Endothelial cell (in vitro differentiated cells): ENCODE measurements at regions not wholly inside any gene's neighbourhood (a gene's known extent, or its start where the extent isn't known, plus 50 kb on each side); places are given as distances from the start of the nearest gene placed in this dataset.

Experiments
- DNase-seq: peaks from one replicate; pipeline ENCODE4 v3.0.0; 2021; ENCODE audit warnings: low spot score
- H3K27ac Mint-ChIP-seq: one replicate; pipeline ENCODE4 v1.8.0; 2021; ENCODE audit warnings: mixed read lengths, inconsistent platforms; ENCODE audit not compliant: unreplicated experiment
- H3K27me3 Mint-ChIP-seq: one replicate; pipeline ENCODE4 v1.8.0; 2021; ENCODE audit warnings: mild to moderate bottlenecking, moderate library complexity, mixed read lengths, inconsistent platforms; ENCODE audit not compliant: unreplicated experiment
- H3K36me3 Mint-ChIP-seq: one replicate; pipeline ENCODE4 v1.8.0; 2021; ENCODE audit warnings: mild to moderate bottlenecking, low read depth, mixed read lengths, inconsistent platforms; ENCODE audit not compliant: unreplicated experiment
- H3K4me1 Mint-ChIP-seq: one replicate; pipeline ENCODE4 v1.8.0; 2021; ENCODE audit warnings: mild to moderate bottlenecking, mixed read lengths, inconsistent platforms; ENCODE audit not compliant: unreplicated experiment
- H3K4me3 Mint-ChIP-seq: one replicate; pipeline ENCODE4 v1.8.0; 2021; ENCODE audit warnings: mild to moderate bottlenecking, mixed read lengths, inconsistent platforms; ENCODE audit not compliant: unreplicated experiment
- H3K9me3 Mint-ChIP-seq: one replicate; pipeline ENCODE4 v1.8.0; 2021; ENCODE audit warnings: mixed read lengths, inconsistent platforms; ENCODE audit not compliant: unreplicated experiment
- CTCF ChIP-seq: fragments of 200-600 bp; sonication (generic); IDR thresholded peaks from one replicate; pipeline ENCODE4 v1.5.0; 2021; ENCODE audit warnings: antibody characterized with exemption; ENCODE audit not compliant: unreplicated experiment

DNA sequence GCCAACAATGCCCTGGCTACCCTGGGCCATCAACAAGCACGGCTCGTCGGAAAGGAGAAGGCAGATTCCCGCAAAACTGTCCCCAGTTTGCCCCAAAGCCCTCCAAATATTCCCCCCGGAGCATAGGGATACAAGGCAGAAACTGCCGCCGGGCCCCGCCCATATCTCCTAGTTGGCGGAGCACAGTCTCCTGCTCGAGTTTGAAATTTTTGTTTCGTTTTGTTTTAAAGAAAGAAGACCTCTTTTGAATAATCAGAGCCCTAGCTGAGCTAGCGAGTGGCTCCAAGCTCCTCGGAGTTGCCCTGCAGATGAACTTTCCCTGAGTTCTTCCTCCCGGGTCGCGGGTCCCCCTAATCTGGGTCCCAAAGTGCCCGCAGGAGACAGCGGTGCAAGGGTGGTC is 138.1 kb upstream of the ZIC3 start:
- no peak for TF ChIP-seq CTCF
- Mint-ChIP-seq H3K4me1 (peaks cover 11% of the 10 kb centered on the region), H3K27me3 (no peaks in the 10 kb centered on the region), H3K9me3 (no peaks in the 10 kb centered on the region), H3K36me3 (no peaks in the 10 kb centered on the region), H3K27ac (no peak overlapping the region), H3K4me3 (peak overlapping the region; percentile 82)
- DNase-seq: no peak

DNA sequence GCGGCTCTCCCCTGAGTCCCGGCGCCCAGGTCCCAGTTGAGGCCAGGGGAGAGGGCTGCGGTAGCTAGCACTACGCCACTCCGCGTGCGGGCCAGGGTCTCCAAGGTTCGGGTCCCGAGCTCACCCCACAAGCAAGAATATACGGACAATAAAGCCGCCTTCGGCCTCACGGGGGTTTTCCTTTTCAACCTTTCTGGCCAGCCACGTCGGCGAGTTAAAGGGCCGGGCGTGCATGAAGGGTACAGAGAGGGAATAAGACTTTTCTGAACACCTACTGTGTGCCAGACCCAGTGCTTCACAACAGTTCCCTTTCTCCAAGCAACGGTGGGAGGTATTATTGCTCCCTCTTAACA is 138.5 kb upstream of the ZIC3 start:
- no peaks in the 10 kb centered on the region for H3K36me3 Mint-ChIP-seq
- peak overlapping the region; percentile 82 for H3K4me3 Mint-ChIP-seq
- H3K27ac Mint-ChIP-seq: no peak overlapping the region
- H3K27me3 Mint-ChIP-seq: no peaks in the 10 kb centered on the region
- peaks cover 11% of the 10 kb centered on the region for H3K4me1 Mint-ChIP-seq
- no peak for DNase-seq
- H3K9me3 Mint-ChIP-seq: no peaks in the 10 kb centered on the region
- TF ChIP-seq CTCF: no peak

GRCh38 chrX:137426695-137427425 is 139.1 kb upstream of the ZIC3 start:
- H3K36me3 Mint-ChIP-seq: no peaks in the 10 kb centered on the region
- peak overlapping the region; percentile 72 for H3K4me3 Mint-ChIP-seq
- H3K4me1 Mint-ChIP-seq: peaks cover 11% of the 10 kb centered on the region
- TF ChIP-seq CTCF: no peak
- peak; percentile 10 for DNase-seq
- H3K27ac Mint-ChIP-seq: no peak overlapping the region
- no peaks in the 10 kb centered on the region for H3K27me3 Mint-ChIP-seq
- H3K9me3 Mint-ChIP-seq: no peaks in the 10 kb centered on the region

DNA sequence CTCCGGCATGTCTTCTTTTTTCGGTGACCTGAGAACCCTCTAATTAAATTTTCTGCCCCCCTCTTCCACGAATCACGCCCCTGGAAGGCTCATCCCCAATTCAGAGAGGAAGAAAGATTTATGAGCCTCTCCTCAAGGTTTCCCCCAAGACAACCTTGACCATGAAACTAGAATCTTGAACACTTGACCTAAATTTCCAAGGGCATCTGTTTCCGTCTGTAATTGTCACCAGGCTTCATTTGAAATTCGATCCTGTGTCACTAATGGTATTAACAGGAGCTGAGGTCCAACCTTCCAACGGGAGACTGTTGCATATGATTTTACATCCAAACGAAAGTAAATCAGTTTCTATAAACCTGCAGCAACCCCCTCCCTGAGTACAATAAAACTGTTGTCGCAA is 139.9 kb upstream of the ZIC3 start:
- no peaks in the 10 kb centered on the region for H3K36me3 Mint-ChIP-seq
- peak overlapping the region; percentile 47 for H3K4me3 Mint-ChIP-seq
- no peaks in the 10 kb centered on the region for H3K27me3 Mint-ChIP-seq

More for the DNA sequence above, 139.9 kb upstream of the ZIC3 start:
- H3K9me3 Mint-ChIP-seq: no peaks in the 10 kb centered on the region
- DNase-seq: no peak
- no peak for TF ChIP-seq CTCF
- H3K27ac Mint-ChIP-seq: no peak overlapping the region
- peaks cover 9% of the 10 kb centered on the region for H3K4me1 Mint-ChIP-seq
